PC-9 (cell line): ENCODE measurements at regions not wholly inside any gene's neighbourhood (a gene's known extent, or its start where the extent isn't known, plus 50 kb on each side); places are given as distances from the start of the nearest gene placed in this dataset.

Experiments used
- BruUV-seq: library from RNA; stranded (reverse); fragments of 400-500 nt; replicated peaks from 2 replicates; lab custom pipeline; 2021; lab: Mats Ljungman, UMichigan
- CTCF ChIA-PET: fragments of 300-600 bp; sonication (Branson Sonifier 250); formaldehyde crosslinking; loops from one replicate; lab custom pipeline; 2022; ENCODE audit warnings: antibody characterized with exemption; lab: Charles Lee
- POLR2A ChIA-PET: fragments of 300-600 bp; sonication (Branson Sonifier 250); formaldehyde crosslinking; loops from one replicate; lab custom pipeline; 2022; ENCODE audit warnings: antibody characterized with exemption; ENCODE audit not compliant: unreplicated experiment; lab: Charles Lee
- DNase-seq, 2 experiments: peaks; one replicate each; pipeline versions ENCODE4 v3.0.0 to v3.0.0-alpha.2; 2015 to 2022; ENCODE audit warnings: mixed read lengths in 1 of 2
- H2AFZ ChIP-seq: fragments of 200-600 bp; sonication (generic); 2 replicates; pipeline ENCODE4 v1.8.1; 2017; ENCODE audit warnings: antibody characterized with exemption
- H3F3A ChIP-seq: fragments of 200-600 bp; sonication (generic); 2 replicates; pipeline ENCODE4 v1.8.1; 2017; ENCODE audit warnings: antibody characterized with exemption, mild to moderate bottlenecking, low read depth; ENCODE audit not compliant: insufficient read depth
- H3K27ac ChIP-seq: fragments of 200-600 bp; sonication (generic); 2 replicates; pipeline ENCODE4 v1.6.1; 2016; ENCODE audit warnings: mixed run types
- H3K27me3 ChIP-seq: fragments of 200-600 bp; sonication (generic); 2 replicates; pipeline ENCODE4 v1.6.1; 2016; ENCODE audit warnings: low read depth, mixed run types; ENCODE audit not compliant: insufficient read depth
- H3K36me3 ChIP-seq: fragments of 200-600 bp; sonication (generic); 2 replicates; pipeline ENCODE4 v1.6.1; 2016; ENCODE audit warnings: low read depth, mixed run types
- H3K4me1 ChIP-seq: fragments of 200-600 bp; sonication (generic); replicated peaks from 2 replicates; pipeline ENCODE4 v1.6.1; 2016; ENCODE audit warnings: mixed run types; ENCODE audit not compliant: insufficient read depth
- H3K4me2 ChIP-seq: fragments of 200-600 bp; sonication (generic); 2 replicates; pipeline ENCODE4 v1.6.1; 2017; ENCODE audit warnings: mixed run types
- H3K4me3 ChIP-seq: fragments of 200-600 bp; sonication (generic); 2 replicates; pipeline ENCODE4 v1.6.1; 2016; ENCODE audit warnings: mixed run types
- H3K79me2 ChIP-seq: fragments of 200-600 bp; sonication (generic); 2 replicates; pipeline ENCODE4 v1.6.1; 2017; ENCODE audit warnings: low read depth, mixed run types
- H3K9me2 ChIP-seq: fragments of 200-600 bp; sonication (generic); 2 replicates; pipeline ENCODE4 v1.8.1; 2017; ENCODE audit warnings: mild to moderate bottlenecking; ENCODE audit not compliant: insufficient read depth
- H3K9me3 ChIP-seq: fragments of 200-600 bp; sonication (generic); 2 replicates; pipeline ENCODE4 v1.8.1; 2016; ENCODE audit warnings: low read depth; ENCODE audit not compliant: insufficient read depth
- H4K20me1 ChIP-seq: fragments of 200-600 bp; sonication (generic); 2 replicates; pipeline ENCODE4 v1.8.1; 2017; ENCODE audit not compliant: insufficient read depth
- EZH2 ChIP-seq: fragments of 200-600 bp; sonication (generic); IDR thresholded peaks from 2 replicates; pipeline ENCODE4 v1.8.0; 2017; ENCODE audit warnings: antibody characterized with exemption, low read depth
- intact Hi-C: fragments of 100-400 bp; cut with micrococcal nuclease; formaldehyde crosslinking; loops from one replicate; pipeline ENCODE4 v1.10.0; 2022; ENCODE audit not compliant: unreplicated experiment
- TF ChIP-seq, protein P1 (sequence below): fragments of 200-600 bp; sonication (generic); conservative IDR thresholded peaks from 2 replicates; pipeline ENCODE4 v1.6.1; 2017; ENCODE audit warnings: mixed run types, antibody characterized with exemption, mild to moderate bottlenecking, moderate library complexity

GRCh38 chr16:31704138-31704537 is 169.5 kb upstream of the ZNF267 start:
- no peak overlapping the region for H3K4me2 ChIP-seq
- H3F3A ChIP-seq = no peaks in the 10 kb centered on the region
- H3K4me3 ChIP-seq = no peak overlapping the region
- ChIA-PET POLR2A (no interaction called here), CTCF (no interaction called here)
- H3K9me3 ChIP-seq = no peaks in the 10 kb centered on the region
- no peaks in the 10 kb centered on the region for H3K27me3 ChIP-seq
- no peaks in the 10 kb centered on the region for H3K9me2 ChIP-seq
- BruUV-seq = no TSS peak
- H3K36me3 ChIP-seq = peaks cover 4% of the 10 kb centered on the region; the same call in 1 of the 2 replicates
- intact Hi-C loops = no loop called here
- H3K79me2 ChIP-seq = peaks cover 25% of the 10 kb centered on the region
- no peak overlapping the region for H2AFZ ChIP-seq
- H3K27ac ChIP-seq = no peak overlapping the region
- no peak for DNase-seq
- TF ChIP-seq EZH2 = no peak
- TF ChIP-seq, protein P1, sequence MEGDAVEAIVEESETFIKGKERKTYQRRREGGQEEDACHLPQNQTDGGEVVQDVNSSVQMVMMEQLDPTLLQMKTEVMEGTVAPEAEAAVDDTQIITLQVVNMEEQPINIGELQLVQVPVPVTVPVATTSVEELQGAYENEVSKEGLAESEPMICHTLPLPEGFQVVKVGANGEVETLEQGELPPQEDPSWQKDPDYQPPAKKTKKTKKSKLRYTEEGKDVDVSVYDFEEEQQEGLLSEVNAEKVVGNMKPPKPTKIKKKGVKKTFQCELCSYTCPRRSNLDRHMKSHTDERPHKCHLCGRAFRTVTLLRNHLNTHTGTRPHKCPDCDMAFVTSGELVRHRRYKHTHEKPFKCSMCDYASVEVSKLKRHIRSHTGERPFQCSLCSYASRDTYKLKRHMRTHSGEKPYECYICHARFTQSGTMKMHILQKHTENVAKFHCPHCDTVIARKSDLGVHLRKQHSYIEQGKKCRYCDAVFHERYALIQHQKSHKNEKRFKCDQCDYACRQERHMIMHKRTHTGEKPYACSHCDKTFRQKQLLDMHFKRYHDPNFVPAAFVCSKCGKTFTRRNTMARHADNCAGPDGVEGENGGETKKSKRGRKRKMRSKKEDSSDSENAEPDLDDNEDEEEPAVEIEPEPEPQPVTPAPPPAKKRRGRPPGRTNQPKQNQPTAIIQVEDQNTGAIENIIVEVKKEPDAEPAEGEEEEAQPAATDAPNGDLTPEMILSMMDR = no peak
- H4K20me1 ChIP-seq = 0 out of 2 replicates have a peak, but pooled peaks cover 14% of the 10 kb centered on the region
- peaks cover 10% of the 10 kb centered on the region for H3K4me1 ChIP-seq

DNA sequence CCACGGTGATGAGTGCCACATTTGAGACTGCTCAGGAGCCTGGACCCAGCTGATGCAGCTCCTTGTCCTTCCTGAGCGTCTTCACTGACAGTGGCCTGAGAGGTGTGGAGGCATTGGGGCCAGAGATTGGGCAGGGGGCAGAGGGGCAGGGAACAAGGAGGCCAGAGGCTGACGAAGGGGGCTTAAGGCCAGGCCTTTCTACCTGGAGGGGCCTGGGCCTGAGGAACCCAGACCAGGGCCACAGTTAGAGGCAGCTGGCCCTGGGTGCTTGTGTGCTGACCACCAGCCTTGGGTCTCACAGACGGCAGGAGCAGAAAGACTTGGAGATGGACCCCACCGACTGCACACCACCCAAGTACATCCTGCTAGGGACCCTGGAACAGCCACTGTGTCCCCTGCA is 168.2 kb upstream of the ZNF267 start:
- ChIA-PET CTCF (no interaction called here), POLR2A (no interaction called here)
- peaks cover 4% of the 10 kb centered on the region; the same call in 1 of the 2 replicates for H3K36me3 ChIP-seq

DNA sequence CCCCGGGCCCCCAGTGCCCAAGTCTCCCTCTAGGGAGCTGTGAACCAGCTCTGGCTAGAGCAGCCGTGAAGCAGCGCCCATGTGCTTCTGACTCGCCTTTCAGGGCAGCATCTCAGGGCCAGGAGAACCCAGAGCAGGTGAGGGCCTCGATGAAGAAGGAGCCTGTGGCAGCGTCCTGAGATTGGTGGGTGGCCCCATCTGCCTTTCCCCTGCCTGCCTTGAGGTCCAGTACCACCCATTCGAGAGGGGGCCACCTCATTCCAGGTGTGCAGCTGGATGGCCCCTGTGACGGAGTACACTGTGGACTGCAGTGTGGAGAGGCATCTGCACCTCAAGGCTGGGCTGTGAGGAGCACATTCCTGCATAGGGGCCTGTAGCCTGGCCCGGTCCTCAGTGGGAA is 167.3 kb upstream of the ZNF267 start:
- ChIA-PET CTCF (no interaction called here), POLR2A (no interaction called here)
- TF ChIP-seq EZH2 = no peak
- TF ChIP-seq, protein P1 = no peak
- Histone ChIP-seq H3K9me2 (no peaks in the 10 kb centered on the region), H3K4me3 (no peak overlapping the region), H3K4me2 (no peak overlapping the region), H3K27me3 (no peaks in the 10 kb centered on the region), H4K20me1 (0 out of 2 replicates have a peak, but pooled peaks cover 11% of the 10 kb centered on the region), H3K4me1 (peaks cover 7% of the 10 kb centered on the region), H3K27ac (no peak overlapping the region), H3F3A (no peaks in the 10 kb centered on the region), H3K79me2 (peaks cover 17% of the 10 kb centered on the region), H2AFZ (no peak overlapping the region), H3K9me3 (no peaks in the 10 kb centered on the region), H3K36me3 (peaks cover 4% of the 10 kb centered on the region; the same call in 1 of the 2 replicates)
- no TSS peak for BruUV-seq
- intact Hi-C loops = no loop called here
- DNase-seq = no peak

More for the DNA sequence above, 168.2 kb upstream of the ZNF267 start:
- no peak for DNase-seq
- Histone ChIP-seq H3K9me3 (no peaks in the 10 kb centered on the region), H3K79me2 (peaks cover 25% of the 10 kb centered on the region), H3F3A (no peaks in the 10 kb centered on the region), H3K4me3 (no peak overlapping the region), H3K4me2 (no peak overlapping the region), H3K9me2 (no peaks in the 10 kb centered on the region), H3K4me1 (peaks cover 10% of the 10 kb centered on the region), H4K20me1 (0 out of 2 replicates have a peak, but pooled peaks cover 14% of the 10 kb centered on the region), H2AFZ (no peak overlapping the region), H3K27me3 (no peaks in the 10 kb centered on the region), H3K27ac (no peak overlapping the region)
- intact Hi-C loops = no loop called here
- TF ChIP-seq, protein P1 = no peak
- BruUV-seq = no TSS peak
